Cardiac muscle cell (in vitro differentiated cells and primary cell): ENCODE measurements at regions not wholly inside any gene's neighbourhood (a gene's known extent, or its start where the extent isn't known, plus 50 kb on each side); places are given as distances from the start of the nearest gene placed in this dataset.

Source experiments
- DNase-seq, 2 donors: peaks; one replicate each; pipeline versions ENCODE4 v3.0.0 to v3.0.0-alpha.2; 2010 to 2017; ENCODE audit warnings: low read depth in 1 of 2, low spot score in 1 of 2
- H3K27ac ChIP-seq: fragments of 200-600 bp; sonication (generic); 2 replicates; pipeline ENCODE4 v1.5.1; 2016
- H3K27me3 ChIP-seq: fragments of 200-600 bp; sonication (generic); 2 replicates; pipeline ENCODE4 v1.6.0; 2016; ENCODE audit warnings: control low read depth
- H3K36me3 ChIP-seq: fragments of 200-600 bp; sonication (generic); 2 replicates; pipeline ENCODE4 v1.5.1; 2016; ENCODE audit warnings: control low read depth
- H3K4me1 ChIP-seq: fragments of 200-600 bp; sonication (generic); 2 replicates; pipeline ENCODE4 v1.8.1; 2017; ENCODE audit warnings: low read depth, mild to moderate bottlenecking, mixed run types
- H3K4me3 ChIP-seq: fragments of 200-600 bp; sonication (generic); 2 replicates; pipeline ENCODE4 v1.5.1; 2016; ENCODE audit warnings: mild to moderate bottlenecking
- H3K9me3 ChIP-seq: fragments of 200-600 bp; sonication (generic); 2 replicates; pipeline ENCODE4 v1.5.1; 2017; ENCODE audit warnings: low read depth, mild to moderate bottlenecking, control low read depth
- TF ChIP-seq, protein P1 (sequence below): IDR thresholded peaks from 2 replicates; pipeline ENCODE4 v1.5.1; 2012; ENCODE audit warnings: low read depth, mild to moderate bottlenecking, low read length

GRCh38 chr1:239233626-239234025 lies 152.7 kb upstream of the CHRM3 start:
- Histone ChIP-seq H3K4me1 (no peaks in the 10 kb centered on the region), H3K27ac (no peak overlapping the region), H3K36me3 (no peaks in the 10 kb centered on the region), H3K27me3 (no peaks in the 10 kb centered on the region), H3K4me3 (no peak overlapping the region), H3K9me3 (no peaks in the 10 kb centered on the region)
- DNase-seq, result no peak
- TF ChIP-seq, protein P1, sequence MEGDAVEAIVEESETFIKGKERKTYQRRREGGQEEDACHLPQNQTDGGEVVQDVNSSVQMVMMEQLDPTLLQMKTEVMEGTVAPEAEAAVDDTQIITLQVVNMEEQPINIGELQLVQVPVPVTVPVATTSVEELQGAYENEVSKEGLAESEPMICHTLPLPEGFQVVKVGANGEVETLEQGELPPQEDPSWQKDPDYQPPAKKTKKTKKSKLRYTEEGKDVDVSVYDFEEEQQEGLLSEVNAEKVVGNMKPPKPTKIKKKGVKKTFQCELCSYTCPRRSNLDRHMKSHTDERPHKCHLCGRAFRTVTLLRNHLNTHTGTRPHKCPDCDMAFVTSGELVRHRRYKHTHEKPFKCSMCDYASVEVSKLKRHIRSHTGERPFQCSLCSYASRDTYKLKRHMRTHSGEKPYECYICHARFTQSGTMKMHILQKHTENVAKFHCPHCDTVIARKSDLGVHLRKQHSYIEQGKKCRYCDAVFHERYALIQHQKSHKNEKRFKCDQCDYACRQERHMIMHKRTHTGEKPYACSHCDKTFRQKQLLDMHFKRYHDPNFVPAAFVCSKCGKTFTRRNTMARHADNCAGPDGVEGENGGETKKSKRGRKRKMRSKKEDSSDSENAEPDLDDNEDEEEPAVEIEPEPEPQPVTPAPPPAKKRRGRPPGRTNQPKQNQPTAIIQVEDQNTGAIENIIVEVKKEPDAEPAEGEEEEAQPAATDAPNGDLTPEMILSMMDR, result no peak

- H3K4me1 ChIP-seq, result no peaks in the 10 kb centered on the region
- no peak overlapping the region for H3K27ac ChIP-seq
- H3K27me3 ChIP-seq, result no peaks in the 10 kb centered on the region
- no peak overlapping the region for H3K4me3 ChIP-seq
- H3K9me3 ChIP-seq, result no peaks in the 10 kb centered on the region
- TF ChIP-seq, protein P1, result no peak
- DNase-seq, result no peak
- H3K36me3 ChIP-seq, result no peaks in the 10 kb centered on the region
Measured at GRCh38 chr1:239232921-239233320, 153.4 kb upstream of the CHRM3 start.

- H3K27me3 ChIP-seq, result no peaks in the 10 kb centered on the region
- TF ChIP-seq, protein P1, result no peak
- no peak overlapping the region for H3K27ac ChIP-seq
- DNase-seq, result no peak
- H3K36me3 ChIP-seq, result no peaks in the 10 kb centered on the region
- no peaks in the 10 kb centered on the region for H3K4me1 ChIP-seq
- no peaks in the 10 kb centered on the region for H3K9me3 ChIP-seq
- no peak overlapping the region for H3K4me3 ChIP-seq
Measured at GRCh38 chr1:239228451-239228850, 157.9 kb upstream of the CHRM3 start.

DNA sequence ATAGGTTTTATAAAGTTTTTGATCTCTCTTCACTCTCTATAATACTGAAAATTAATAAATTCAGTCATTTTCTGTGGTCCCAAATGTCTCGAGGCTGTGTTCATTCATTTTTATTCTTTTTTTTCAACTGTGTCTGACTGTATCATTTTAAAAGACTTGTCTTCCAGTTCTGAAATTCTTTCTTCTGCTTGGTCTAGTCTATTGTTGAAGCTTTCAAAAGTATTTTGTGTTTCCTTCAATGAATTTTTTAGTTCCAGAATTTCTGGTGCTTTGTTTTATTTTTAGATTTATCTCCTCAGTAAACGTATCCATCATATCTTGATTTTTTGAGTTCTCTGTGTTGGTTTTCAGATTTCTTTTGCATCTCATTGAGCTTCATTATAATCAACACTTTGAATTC lies 161.0 kb upstream of the CHRM3 start:
- Histone ChIP-seq H3K4me3 (no peak overlapping the region), H3K9me3 (no peaks in the 10 kb centered on the region), H3K27ac (no peak overlapping the region), H3K36me3 (no peaks in the 10 kb centered on the region), H3K27me3 (no peaks in the 10 kb centered on the region), H3K4me1 (no peaks in the 10 kb centered on the region)
- DNase-seq, result no peak
- TF ChIP-seq, protein P1, result no peak

DNA sequence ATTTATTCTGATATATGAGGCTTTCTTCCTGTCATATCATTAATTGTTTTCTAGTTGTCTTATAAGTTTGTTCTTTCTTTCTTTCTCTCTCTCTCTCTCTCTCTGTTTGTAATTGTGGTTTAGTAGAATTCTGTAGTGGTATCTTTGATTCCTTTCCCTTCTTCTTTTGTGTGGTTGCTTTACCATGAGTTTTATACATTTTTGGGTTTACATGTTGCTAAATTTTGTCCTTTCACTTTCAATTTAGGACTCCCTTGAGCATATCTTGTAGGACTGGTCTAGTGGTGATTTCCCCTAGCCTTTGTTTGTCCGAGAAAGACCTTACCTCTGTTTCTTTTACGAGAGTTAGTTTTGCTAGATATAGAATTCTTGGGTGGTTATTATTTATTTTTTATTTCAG lies 162.3 kb upstream of the CHRM3 start:
- no peak for DNase-seq
- Histone ChIP-seq H3K36me3 (no peaks in the 10 kb centered on the region), H3K27ac (no peak overlapping the region), H3K9me3 (no peaks in the 10 kb centered on the region), H3K27me3 (no peaks in the 10 kb centered on the region), H3K4me3 (no peak overlapping the region), H3K4me1 (no peaks in the 10 kb centered on the region)
- TF ChIP-seq, protein P1, result no peak

- Histone ChIP-seq H3K4me1 (no peaks in the 10 kb centered on the region), H3K36me3 (no peaks in the 10 kb centered on the region), H3K27ac (no peak overlapping the region), H3K27me3 (no peaks in the 10 kb centered on the region), H3K9me3 (no peaks in the 10 kb centered on the region), H3K4me3 (no peak overlapping the region)
- DNase-seq, result peak in 1 of 2 donors; percentile 25
- TF ChIP-seq, protein P1, result no peak
Measured at GRCh38 chr1:239222999-239223398, 163.4 kb upstream of the CHRM3 start.
